Upper lobe of right lung (tissue), 1 donor: ENCODE measurements at regions not wholly inside any gene's neighbourhood (a gene's known extent, or its start where the extent isn't known, plus 50 kb on each side); places are given as distances from the start of the nearest gene placed in this dataset.
"Not testable (repeated sequence)": the region's sequence is repeated elsewhere in the genome, so short reads cannot be mapped to it uniquely, and the experiment has no call there.

Experiments used
- ATAC-seq: fragments of 200-7000 bp; cut with Tn5 transposase; one replicate; pipeline ENCODE4 v1.9.1; 2020; ENCODE audit warnings: mild to moderate bottlenecking, moderate library complexity
- DNase-seq: peaks from one replicate; pipeline ENCODE4 v3.0.0-alpha.2; 2020
- H3K27ac ChIP-seq: fragments of 200-600 bp; one replicate; pipeline ENCODE4 v1.8.0; 2022
- H3K27me3 ChIP-seq: fragments of 200-600 bp; one replicate; pipeline ENCODE4 v1.8.0; 2022; ENCODE audit warnings: mild to moderate bottlenecking
- H3K36me3 ChIP-seq: fragments of 200-600 bp; one replicate; pipeline ENCODE4 v1.8.0; 2022
- H3K4me1 ChIP-seq: fragments of 200-600 bp; one replicate; pipeline ENCODE4 v1.8.0; 2022
- H3K4me3 ChIP-seq: fragments of 200-600 bp; one replicate; pipeline ENCODE4 v1.8.0; 2022; ENCODE audit warnings: mild to moderate bottlenecking
- H3K9me3 ChIP-seq: fragments of 200-600 bp; one replicate; pipeline ENCODE4 v1.8.0; 2022
- CTCF ChIP-seq: fragments of 200-600 bp; IDR thresholded peaks from one replicate; pipeline ENCODE4 v1.8.0; 2022; ENCODE audit warnings: antibody characterized with exemption
- intact Hi-C: fragments of 100-400 bp; cut with DNase I; formaldehyde crosslinking; loops from one replicate; pipeline ENCODE4 v1.11.0; 2022
- donor health status: DM: no; HTN: yes; CAD: no; lungs with severe emphysema.

- no peak for TF ChIP-seq CTCF
- Histone ChIP-seq H3K27me3 (no peaks in the 10 kb centered on the region), H3K27ac (no peak overlapping the region), H3K4me1 (peaks cover 7% of the 10 kb centered on the region), H3K36me3 (no peaks in the 10 kb centered on the region), H3K4me3 (no peak overlapping the region), H3K9me3 (no peaks in the 10 kb centered on the region)
- intact Hi-C loops: no loop called here
- DNase-seq (no peak), ATAC-seq (no peak)
These were observed 64.6 kb upstream of the P2RY1 start for GRCh38 chr3:152770296-152770695.

GRCh38 chr3:152771120-152771519, 63.8 kb upstream of the P2RY1 start:
- ATAC-seq: no peak
- DNase-seq: no peak
- Histone ChIP-seq H3K36me3 (no peaks in the 10 kb centered on the region), H3K4me3 (no peak overlapping the region), H3K9me3 (no peaks in the 10 kb centered on the region), H3K27ac (no peak overlapping the region), H3K27me3 (no peaks in the 10 kb centered on the region), H3K4me1 (peaks cover 7% of the 10 kb centered on the region)
- intact Hi-C loops: no loop called here
- TF ChIP-seq CTCF: no peak

- DNase-seq (no peak), ATAC-seq (no peak)
- H3K36me3 ChIP-seq: no peaks in the 10 kb centered on the region
- H3K27me3 ChIP-seq: no peaks in the 10 kb centered on the region
- no peak overlapping the region for H3K4me3 ChIP-seq
- intact Hi-C loops: no loop called here
- TF ChIP-seq CTCF: no peak
- peaks cover 7% of the 10 kb centered on the region for H3K4me1 ChIP-seq
- no peak overlapping the region for H3K27ac ChIP-seq
- H3K9me3 ChIP-seq: no peaks in the 10 kb centered on the region
These were observed 62.2 kb upstream of the P2RY1 start for GRCh38 chr3:152772674-152773225.

- no peak overlapping the region for H3K4me3 ChIP-seq
- no peak overlapping the region for H3K27ac ChIP-seq
- no peak for DNase-seq
- intact Hi-C loops: no loop called here
- H3K9me3 ChIP-seq: no peaks in the 10 kb centered on the region
- H3K36me3 ChIP-seq: no peaks in the 10 kb centered on the region
- ATAC-seq: no peak
- H3K27me3 ChIP-seq: no peaks in the 10 kb centered on the region
- peaks cover 7% of the 10 kb centered on the region for H3K4me1 ChIP-seq
- no peak for TF ChIP-seq CTCF
These were observed 61.3 kb upstream of the P2RY1 start for GRCh38 chr3:152773633-152774032.

- ATAC-seq, DNase-seq, H3K4me3 ChIP-seq, H3K27me3 ChIP-seq, intact Hi-C loops, H3K4me1 ChIP-seq, H3K9me3 ChIP-seq, H3K27ac ChIP-seq, H3K36me3 ChIP-seq: not testable (repeated sequence)
These were observed 60.7 kb upstream of the P2RY1 start for GRCh38 chr3:152774230-152774629.

GRCh38 chr3:152778022-152778421, 56.9 kb upstream of the P2RY1 start:
- Histone ChIP-seq H3K4me1 (no peaks in the 10 kb centered on the region), H3K36me3 (no peaks in the 10 kb centered on the region), H3K27me3 (no peaks in the 10 kb centered on the region), H3K9me3 (no peaks in the 10 kb centered on the region), H3K27ac (no peak overlapping the region), H3K4me3 (no peak overlapping the region)
- DNase-seq: no peak
- TF ChIP-seq CTCF: no peak
- ATAC-seq: no peak
- intact Hi-C loops: no loop called here
